GM12878 (cell line): ENCODE measurements at regions not wholly inside any gene's neighbourhood (a gene's known extent, or its start where the extent isn't known, plus 50 kb on each side); places are given as distances from the start of the nearest gene placed in this dataset.

ENCODE experiments used
- ATAC-seq: fragments of 200-7000 bp; cut with Tn5 transposase; 3 replicates; pipeline ENCODE4 v1.9.1; 2020; ENCODE audit warnings: mild to moderate bottlenecking, moderate library complexity
- BruUV-seq: library from RNA; stranded (reverse); fragments of 400-500 nt; replicated peaks from 2 replicates; lab custom pipeline; 2021; lab: Mats Ljungman, UMichigan
- CTCF ChIA-PET: fragments of 300-600 bp; sonication (Branson Sonifier 250); formaldehyde crosslinking; extraction: SDS; loops from one replicate; lab custom pipeline; 2021; ENCODE audit warnings: inconsistent platforms; lab: Yijun Ruan, JAX
- POLR2A ChIA-PET: fragments of 350-600 bp; formaldehyde crosslinking; extraction: SDS; loops from one replicate; lab custom pipeline; 2021; ENCODE audit warnings: inconsistent platforms; lab: Charles Lee
- RAD21 ChIA-PET: fragments of 300-600 bp; sonication (Branson Sonifier 250); formaldehyde crosslinking; loops from one replicate; lab custom pipeline; 2023; ENCODE audit warnings: antibody characterized with exemption; ENCODE audit not compliant: unreplicated experiment; lab: Charles Lee
- SMC1A ChIA-PET: fragments of 300-600 bp; sonication (Branson Sonifier 250); formaldehyde crosslinking; loops from one replicate; lab custom pipeline; 2023; ENCODE audit not compliant: unreplicated experiment, uncharacterized antibody; lab: Charles Lee
- DNase-seq: peaks from one replicate; pipeline ENCODE4 v3.0.0-alpha.2; 2011; ENCODE audit warnings: low read depth, low spot score
- FAIRE-seq: peaks from 3 replicates; lab custom pipeline; 2011; peaks lifted over from hg19 to GRCh38; lab: Jason Lieb, UNC
- H2AFZ ChIP-seq: 2 replicates; pipeline ENCODE4 v1.6.0; 2011; ENCODE audit warnings: low read depth, low read length, control low read depth; ENCODE audit not compliant: control insufficient read depth
- H3K27ac ChIP-seq: 2 replicates; pipeline ENCODE4 v1.5.1; 2011; ENCODE audit warnings: control low read depth; ENCODE audit not compliant: control insufficient read depth, insufficient read depth
- H3K27me3 ChIP-seq, 2 experiments: replicated peaks in 1 of 2; 2 replicates each; pipeline versions ENCODE4 v1.6.0 to v1.6.1; 2011; ENCODE audit warnings: low read length in 1 of 2; ENCODE audit not compliant: control insufficient read depth in 2 of 2, insufficient read depth in 2 of 2
- H3K36me3 ChIP-seq, 2 experiments: 2 replicates each; pipeline ENCODE4 v1.5.1; 2011; ENCODE audit warnings: low read length in 1 of 2; ENCODE audit not compliant: control insufficient read depth in 2 of 2, insufficient read depth in 2 of 2
- H3K4me1 ChIP-seq: 2 replicates; pipeline ENCODE4 v1.6.1; 2011; ENCODE audit warnings: mild to moderate bottlenecking, low read length, moderate library complexity, mixed read lengths; ENCODE audit not compliant: control insufficient read depth, insufficient read depth
- H3K4me2 ChIP-seq: 2 replicates; pipeline ENCODE4 v1.6.0; 2011; ENCODE audit warnings: control low read depth; ENCODE audit not compliant: control insufficient read depth, insufficient read depth
- H3K4me3 ChIP-seq: fragments of 200-600 bp; sonication (generic); 2 replicates; pipeline ENCODE4 v1.5.1; 2016
- H3K79me2 ChIP-seq: 2 replicates; pipeline ENCODE4 v1.6.0; 2011; ENCODE audit warnings: low read length; ENCODE audit not compliant: control insufficient read depth, insufficient read depth
- H3K9ac ChIP-seq: 2 replicates; pipeline ENCODE4 v1.8.0; 2011; ENCODE audit warnings: low read length, control low read depth, mixed read lengths; ENCODE audit not compliant: control insufficient read depth, insufficient read depth
- H3K9me3 ChIP-seq: replicated peaks from 3 replicates; pipeline ENCODE4 v1.5.1; 2011; ENCODE audit warnings: mild to moderate bottlenecking, low read length; ENCODE audit not compliant: control insufficient read depth, insufficient read depth
- H4K20me1 ChIP-seq: 2 replicates; pipeline ENCODE4 v1.6.0; 2011; ENCODE audit not compliant: control insufficient read depth, insufficient read depth
- MLLT1 ChIP-seq: fragments of 450-650 bp; IDR thresholded peaks from 2 replicates; pipeline ENCODE4 v1.6.1; 2016; ENCODE audit warnings: mild to moderate bottlenecking
- NFIC ChIP-seq: IDR thresholded peaks from 2 replicates; pipeline ENCODE4 v1.6.1; 2012; ENCODE audit warnings: low read depth, mild to moderate bottlenecking, inconsistent platforms, low read length, moderate library complexity
- NFYA ChIP-seq: IDR thresholded peaks from 2 replicates; pipeline ENCODE4 v1.6.1; 2011; ENCODE audit warnings: low read depth, mild to moderate bottlenecking, low read length, improper control_type of control experiment, borderline replicate concordance
- NFYB ChIP-seq: IDR thresholded peaks from 2 replicates; pipeline ENCODE4 v1.6.1; 2011; ENCODE audit warnings: low read depth, mild to moderate bottlenecking, low read length, improper control_type of control experiment, moderate library complexity; ENCODE audit not compliant: insufficient read depth
- PAX8 ChIP-seq: fragments of 450-650 bp; IDR thresholded peaks from 2 replicates; pipeline ENCODE4 v1.6.1; 2017; ENCODE audit warnings: mild to moderate bottlenecking, moderate library complexity
- REST ChIP-seq: IDR thresholded peaks from 2 replicates; pipeline ENCODE4 v1.6.1; 2012; ENCODE audit warnings: mild to moderate bottlenecking, low read depth, low read length
- ZBTB11 ChIP-seq: fragments of 450-650 bp; formaldehyde crosslinking; IDR thresholded peaks from 2 replicates; pipeline ENCODE4 v1.5.0; 2022; ENCODE audit warnings: mild to moderate bottlenecking, missing genetic modification characterization
- WGBS: methylation state at CpG from one replicate; pipeline ENCODE4 v1.1.6; 2016; ENCODE audit warnings: low lambda C conversion rate; ENCODE audit not compliant: insufficient replicate concordance, insufficient coverage; ENCODE audit errors: missing lambda C conversion rate; 5-methylcytosine and 5-hydroxymethylcytosine counted together
- in situ Hi-C: fragments of 300-500 bp; cut with MboI; formaldehyde crosslinking; loops from 9 replicates; pipeline ENCODE4 v1.14.3; 2018; ENCODE audit warnings: mixed read lengths
- intact Hi-C: fragments of 100-400 bp; cut with micrococcal nuclease; formaldehyde crosslinking; loops from one replicate; pipeline ENCODE4 v1.14.2; 2022; ENCODE audit not compliant: unreplicated experiment

- H3K4me3 ChIP-seq: no peak overlapping the region
- H3K36me3 ChIP-seq: no peaks in the 10 kb centered on the region
- no peaks in the 10 kb centered on the region for H3K4me1 ChIP-seq
- no peaks in the 10 kb centered on the region for H3K27me3 ChIP-seq
- DNase-seq (no peak), ATAC-seq (no peak), FAIRE-seq (no peak)
- no peak overlapping the region for H3K27ac ChIP-seq
- no peaks in the 10 kb centered on the region for H3K79me2 ChIP-seq
- POLR2A ChIA-PET: no interaction called here
- CTCF ChIA-PET: interaction anchor here (1.3 kb wide), 1 partner anchor 8 kb away, joined by 3 read pairs; no protein-coding TSS in a partner anchor
- RAD21 ChIA-PET: no interaction called here
- H4K20me1 ChIP-seq: no peaks in the 10 kb centered on the region
- H3K9ac ChIP-seq: no peak overlapping the region
- H2AFZ ChIP-seq: no peak overlapping the region
- SMC1A ChIA-PET: interaction anchor here (0.6 to 1.5 kb wide), 3 partner anchors 28 to 149 kb away, joined by 3 read pairs; no protein-coding TSS in a partner anchor
- no peak overlapping the region for H3K4me2 ChIP-seq
- 0% methylated on average over 1 of the region's 1 CpG for WGBS
- no peak for TF ChIP-seq MLLT1
- TF ChIP-seq NFYB: no peak
- no peak for TF ChIP-seq NFIC
- in situ Hi-C loops (no loop called here), intact Hi-C loops (no loop called here)
- H3K9me3 ChIP-seq: no peaks in the 10 kb centered on the region; the same call in 2 of the 3 replicates
- BruUV-seq: no TSS peak
Measured at GRCh38 chr10:107502229-107502985, 337.9 kb upstream of the SORCS1 start.

- no peaks in the 10 kb centered on the region for H4K20me1 ChIP-seq
- H3K79me2 ChIP-seq: no peaks in the 10 kb centered on the region
- no peak for ATAC-seq
- H3K27me3 ChIP-seq: no peaks in the 10 kb centered on the region
- ChIA-PET POLR2A (no interaction called here), SMC1A (interaction anchor here (1.6 kb wide), 1 partner anchor 26 kb away, joined by 6 read pairs; no protein-coding TSS in a partner anchor), CTCF (no interaction called here), RAD21 (interaction anchor here (0.5 kb wide), 1 partner anchor 692 kb away, joined by 3 read pairs; no protein-coding TSS in a partner anchor)
- FAIRE-seq: no peak
- no peak overlapping the region for H3K4me3 ChIP-seq
- no TSS peak for BruUV-seq
- H3K9ac ChIP-seq: no peak overlapping the region
- H3K36me3 ChIP-seq: no peaks in the 10 kb centered on the region
- H3K9me3 ChIP-seq: no peaks in the 10 kb centered on the region; the same call in 2 of the 3 replicates
- no peaks in the 10 kb centered on the region for H3K4me1 ChIP-seq
- H3K27ac ChIP-seq: no peak overlapping the region
- H3K4me2 ChIP-seq: no peak overlapping the region
- DNase-seq: no peak
- no peak overlapping the region for H2AFZ ChIP-seq
- intact Hi-C loops (no loop called here), in situ Hi-C loops (no loop called here)
- TF ChIP-seq REST (no peak), ZBTB11 (CRISPR knock-in tag) (no peak), NFYA (no peak), PAX8 (no peak)
Measured at GRCh38 chr10:107498983-107499382, 334.5 kb upstream of the SORCS1 start.
